ENCODE measurements at regions not wholly inside any gene's neighbourhood (a gene's known extent, or its start where the extent isn't known, plus 50 kb on each side); places are given as distances from the start of the nearest gene placed in this dataset.

GRCh38 chr1:191734321-191734720 lies 423.9 kb upstream of the RGS18 start:
- H3K9ac ChIP-seq (ENCODE audit: low read length in 3 of 3) = no peak overlapping the region
- H3K36me3 ChIP-seq (ENCODE audit: control insufficient read depth in 2 of 3, insufficient read depth in 3 of 3, low read length in 3 of 3) = no peaks in the 10 kb centered on the region
- TF ChIP-seq CTCF (IDR thresholded peaks at IDR 0.05; ENCODE audit: borderline replicate concordance, extremely low read depth, insufficient read depth) = no peak
- no peak overlapping the region for H3K27ac ChIP-seq (ENCODE audit: low read depth in 2 of 2, low read length in 2 of 2)
- H3K27me3 ChIP-seq (ENCODE audit: control insufficient read depth, insufficient read depth, low read length) = no peaks in the 10 kb centered on the region
- intact Hi-C loops (cut with DNase I) = no loop called here
- H3K4me1 ChIP-seq (ENCODE audit: control insufficient read depth in 2 of 3, insufficient read depth in 2 of 3, low read depth in 1 of 3, low read length in 3 of 3) = no peaks in the 10 kb centered on the region
- no peaks in the 10 kb centered on the region for H3K9me3 ChIP-seq (ENCODE audit: control insufficient read depth in 2 of 3, insufficient read depth in 1 of 3, low read length in 3 of 3)
- no peak for DNase-seq
- H3K4me3 ChIP-seq (ENCODE audit: low read length in 3 of 3) = no peak overlapping the region
- FAIRE-seq = no peak

- intact Hi-C loops (cut with DNase I) = no loop called here
- no peaks in the 10 kb centered on the region for H3K36me3 ChIP-seq (ENCODE audit: control insufficient read depth in 2 of 3, insufficient read depth in 3 of 3, low read length in 3 of 3)
- no peaks in the 10 kb centered on the region for H3K4me1 ChIP-seq (ENCODE audit: control insufficient read depth in 2 of 3, insufficient read depth in 2 of 3, low read depth in 1 of 3, low read length in 3 of 3)
- no peaks in the 10 kb centered on the region for H3K27me3 ChIP-seq (ENCODE audit: control insufficient read depth, insufficient read depth, low read length)
- H3K9me3 ChIP-seq (ENCODE audit: control insufficient read depth in 2 of 3, insufficient read depth in 1 of 3, low read length in 3 of 3) = no peaks in the 10 kb centered on the region
- H3K9ac ChIP-seq (ENCODE audit: low read length in 3 of 3) = no peak overlapping the region
- FAIRE-seq (no peak), DNase-seq (no peak)
- no peak overlapping the region for H3K27ac ChIP-seq (ENCODE audit: low read depth in 2 of 2, low read length in 2 of 2)
- TF ChIP-seq CTCF (IDR thresholded peaks at IDR 0.05; ENCODE audit: borderline replicate concordance, extremely low read depth, insufficient read depth) = no peak
- no peak overlapping the region for H3K4me3 ChIP-seq (ENCODE audit: low read length in 3 of 3)
Measured at GRCh38 chr1:191739544-191739943, 418.7 kb upstream of the RGS18 start.

GRCh38 chr1:191752342-191752741 lies 405.9 kb upstream of the RGS18 start:
- DNase-seq (peak in 1 of 5 donors; percentile 8), FAIRE-seq (no peak)
- H3K27ac ChIP-seq (ENCODE audit: low read depth in 2 of 2, low read length in 2 of 2) = no peak overlapping the region
- intact Hi-C loops (cut with DNase I) = no loop called here
- no peaks in the 10 kb centered on the region for H3K27me3 ChIP-seq (ENCODE audit: control insufficient read depth, insufficient read depth, low read length)
- no peak overlapping the region for H3K9ac ChIP-seq (ENCODE audit: low read length in 3 of 3)
- no peak for TF ChIP-seq CTCF (IDR thresholded peaks at IDR 0.05; ENCODE audit: borderline replicate concordance, extremely low read depth, insufficient read depth)
- no peaks in the 10 kb centered on the region for H3K9me3 ChIP-seq (ENCODE audit: control insufficient read depth in 2 of 3, insufficient read depth in 1 of 3, low read length in 3 of 3)
- H3K4me1 ChIP-seq (ENCODE audit: control insufficient read depth in 2 of 3, insufficient read depth in 2 of 3, low read depth in 1 of 3, low read length in 3 of 3) = no peaks in the 10 kb centered on the region
- H3K36me3 ChIP-seq (ENCODE audit: control insufficient read depth in 2 of 3, insufficient read depth in 3 of 3, low read length in 3 of 3) = no peaks in the 10 kb centered on the region
- no peak overlapping the region for H3K4me3 ChIP-seq (ENCODE audit: low read length in 3 of 3)

- no peaks in the 10 kb centered on the region for H3K4me1 ChIP-seq (ENCODE audit: control insufficient read depth in 2 of 3, insufficient read depth in 2 of 3, low read depth in 1 of 3, low read length in 3 of 3)
- no peak for FAIRE-seq
- no peak for DNase-seq
- H3K36me3 ChIP-seq (ENCODE audit: control insufficient read depth in 2 of 3, insufficient read depth in 3 of 3, low read length in 3 of 3) = no peaks in the 10 kb centered on the region
- H3K9me3 ChIP-seq (ENCODE audit: control insufficient read depth in 2 of 3, insufficient read depth in 1 of 3, low read length in 3 of 3) = no peaks in the 10 kb centered on the region
- H3K27me3 ChIP-seq (ENCODE audit: control insufficient read depth, insufficient read depth, low read length) = no peaks in the 10 kb centered on the region
- intact Hi-C loops (cut with DNase I) = no loop called here
- H3K27ac ChIP-seq (ENCODE audit: low read depth in 2 of 2, low read length in 2 of 2) = no peak overlapping the region
- no peak overlapping the region for H3K9ac ChIP-seq (ENCODE audit: low read length in 3 of 3)
- no peak overlapping the region for H3K4me3 ChIP-seq (ENCODE audit: low read length in 3 of 3)
- no peak for TF ChIP-seq CTCF (IDR thresholded peaks at IDR 0.05; ENCODE audit: borderline replicate concordance, extremely low read depth, insufficient read depth)
Measured at GRCh38 chr1:191760016-191760415, 398.2 kb upstream of the RGS18 start.

Measured in kidney (tissue), 13 donors.